ENCODE measurements at regions not wholly inside any gene's neighbourhood (a gene's known extent, or its start where the extent isn't known, plus 50 kb on each side); places are given as distances from the start of the nearest gene placed in this dataset.

GRCh38 chr5:53275666-53276065, 166.1 kb upstream of the MOCS2 start:
- TF ChIP-seq, protein P1, sequence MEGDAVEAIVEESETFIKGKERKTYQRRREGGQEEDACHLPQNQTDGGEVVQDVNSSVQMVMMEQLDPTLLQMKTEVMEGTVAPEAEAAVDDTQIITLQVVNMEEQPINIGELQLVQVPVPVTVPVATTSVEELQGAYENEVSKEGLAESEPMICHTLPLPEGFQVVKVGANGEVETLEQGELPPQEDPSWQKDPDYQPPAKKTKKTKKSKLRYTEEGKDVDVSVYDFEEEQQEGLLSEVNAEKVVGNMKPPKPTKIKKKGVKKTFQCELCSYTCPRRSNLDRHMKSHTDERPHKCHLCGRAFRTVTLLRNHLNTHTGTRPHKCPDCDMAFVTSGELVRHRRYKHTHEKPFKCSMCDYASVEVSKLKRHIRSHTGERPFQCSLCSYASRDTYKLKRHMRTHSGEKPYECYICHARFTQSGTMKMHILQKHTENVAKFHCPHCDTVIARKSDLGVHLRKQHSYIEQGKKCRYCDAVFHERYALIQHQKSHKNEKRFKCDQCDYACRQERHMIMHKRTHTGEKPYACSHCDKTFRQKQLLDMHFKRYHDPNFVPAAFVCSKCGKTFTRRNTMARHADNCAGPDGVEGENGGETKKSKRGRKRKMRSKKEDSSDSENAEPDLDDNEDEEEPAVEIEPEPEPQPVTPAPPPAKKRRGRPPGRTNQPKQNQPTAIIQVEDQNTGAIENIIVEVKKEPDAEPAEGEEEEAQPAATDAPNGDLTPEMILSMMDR (IDR thresholded peaks at IDR 0.05), result no peak
- no peak for TF ChIP-seq POLR2A (IDR thresholded peaks at IDR 0.05)
